SK-N-DZ (cell line): ENCODE measurements at regions not wholly inside any gene's neighbourhood (a gene's known extent, or its start where the extent isn't known, plus 50 kb on each side); places are given as distances from the start of the nearest gene placed in this dataset.

ENCODE experiments used
- DNase-seq: peaks from one replicate; pipeline ENCODE4 v3.0.0-alpha.2; 2015; ENCODE audit warnings: low spot score
- small RNA-seq, 2 experiments: library from RNA; depleted of rRNA; stranded (forward); fragments of <200 nt; gene quantifications; one replicate each; pipeline ENCODE3, GENCODE V24; 2014

DNA sequence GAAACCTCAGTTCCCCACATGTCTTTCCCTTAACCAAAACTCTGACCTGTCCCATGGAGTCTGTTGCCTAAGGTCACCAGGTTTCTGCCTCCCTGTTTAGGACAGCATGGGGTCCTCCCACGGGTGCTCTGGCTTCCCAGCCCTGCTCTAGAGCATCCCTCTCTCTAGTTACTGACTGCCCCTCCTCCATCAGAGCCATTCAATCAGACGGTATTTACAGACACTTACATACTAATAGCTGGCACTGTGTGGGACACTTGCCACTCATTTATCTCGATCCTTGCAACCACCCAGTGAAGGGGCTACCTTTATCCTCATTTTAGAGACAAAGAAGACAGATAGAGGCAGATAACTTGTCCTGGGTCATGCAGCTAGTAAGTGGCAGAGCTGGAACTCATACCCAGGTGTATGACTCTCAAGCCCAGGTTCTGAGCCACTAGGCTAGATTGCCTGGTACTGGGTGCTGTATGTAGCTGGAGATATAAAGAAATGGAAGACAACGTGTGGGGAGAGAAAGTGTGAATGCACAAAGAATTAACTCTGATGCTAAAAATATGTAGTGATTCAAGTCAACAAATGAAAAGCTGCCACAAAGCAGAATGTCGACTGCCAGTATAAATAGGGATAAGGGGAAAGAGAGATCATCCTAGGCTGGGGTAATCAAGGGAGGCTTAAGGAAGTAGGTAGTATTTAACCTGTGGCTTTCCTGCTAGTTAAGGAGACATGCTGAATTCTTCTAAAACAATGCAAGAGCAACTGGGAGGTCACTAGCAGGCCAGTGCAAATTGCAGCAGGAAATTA is 52.5 kb upstream of the PDE8B start:
- no peak for DNase-seq

DNA sequence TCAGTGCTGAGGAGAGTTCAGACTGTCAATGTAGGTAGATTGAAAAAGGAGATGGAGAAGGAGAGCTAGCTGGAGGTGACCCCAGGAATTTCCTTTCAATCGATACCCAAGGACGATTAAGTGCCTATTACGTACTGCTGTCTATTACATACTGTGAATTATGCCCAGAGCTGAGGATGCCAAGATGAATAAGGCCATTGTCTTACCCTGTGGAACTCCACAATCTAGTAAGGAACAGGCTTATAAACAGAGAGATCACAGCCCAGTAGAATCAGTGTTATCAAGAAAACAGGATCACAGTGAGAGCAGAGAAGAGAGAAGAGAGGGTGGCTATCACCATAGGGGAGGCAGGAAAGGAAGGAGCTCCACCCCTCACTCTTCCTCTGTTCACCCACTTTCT is 54.1 kb upstream of the PDE8B start:
- no peak for DNase-seq

DNA sequence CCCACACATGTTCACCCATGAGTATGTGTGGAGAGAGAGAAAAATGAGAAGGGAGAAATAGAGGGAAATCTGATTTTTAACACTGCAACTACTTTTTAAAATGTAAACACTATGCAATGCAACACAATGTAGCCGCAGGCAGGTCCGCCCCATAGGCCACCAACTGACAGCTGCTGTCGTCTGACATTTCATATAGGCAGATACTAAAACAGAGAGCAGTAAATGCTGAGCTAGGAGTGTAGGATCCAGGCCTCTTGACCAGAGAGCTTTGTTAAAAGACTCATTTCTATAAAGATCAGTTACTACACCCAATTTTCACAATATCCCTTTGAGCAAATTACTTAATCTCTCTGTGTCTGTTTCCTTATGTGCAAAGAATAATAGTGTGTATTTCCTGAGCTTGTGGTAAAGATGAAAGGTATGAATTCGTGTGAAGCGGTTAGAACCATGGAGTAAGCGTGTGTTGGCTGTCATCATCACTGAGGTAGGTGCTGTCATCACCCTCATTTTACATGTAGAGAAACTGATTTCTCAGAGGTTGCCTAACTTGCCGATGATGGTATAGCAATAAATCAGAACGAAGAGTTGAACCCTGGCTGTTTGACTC is 55.2 kb upstream of the PDE8B start:
- no peak for DNase-seq

DNA sequence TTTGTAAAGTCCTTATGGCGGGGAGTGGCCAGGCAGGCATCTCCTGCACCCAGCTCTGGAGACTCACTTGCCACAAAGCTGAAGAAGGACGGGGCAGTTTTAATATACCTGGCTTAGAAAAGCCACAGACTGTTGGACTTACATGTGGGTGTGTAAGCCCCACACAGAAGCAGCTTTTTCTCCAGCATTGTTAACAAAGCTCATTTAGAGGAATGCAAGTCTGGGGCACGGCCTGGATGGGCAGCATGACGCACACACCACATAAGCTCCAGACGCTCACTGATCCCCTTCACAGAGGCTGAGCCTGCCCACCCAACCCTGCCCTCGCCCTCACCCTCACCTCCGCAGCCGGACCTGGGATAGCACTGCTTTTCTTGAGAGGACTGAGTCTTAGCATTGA is 58.0 kb upstream of the PDE8B start:
- DNase-seq, result no peak

DNA sequence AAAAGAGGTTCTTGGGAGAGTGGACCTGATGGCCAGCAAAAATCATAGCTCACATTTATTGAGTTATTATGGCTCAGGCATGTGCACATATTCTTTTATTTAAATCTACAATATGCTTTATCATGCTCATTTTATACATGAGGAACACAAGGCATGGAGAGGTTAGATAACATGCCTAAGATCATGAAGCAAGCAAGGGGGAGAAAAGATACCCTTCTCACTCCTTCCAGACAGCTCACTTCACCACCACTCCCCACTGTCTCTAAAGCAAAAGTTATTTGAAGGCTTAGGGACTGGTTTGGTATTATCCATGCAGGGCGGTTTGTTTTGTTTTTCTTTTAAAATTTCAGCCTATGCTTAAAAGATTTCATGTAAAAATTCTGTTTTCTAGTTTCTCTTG is 59.0 kb upstream of the PDE8B start:
- no peak for DNase-seq

DNA sequence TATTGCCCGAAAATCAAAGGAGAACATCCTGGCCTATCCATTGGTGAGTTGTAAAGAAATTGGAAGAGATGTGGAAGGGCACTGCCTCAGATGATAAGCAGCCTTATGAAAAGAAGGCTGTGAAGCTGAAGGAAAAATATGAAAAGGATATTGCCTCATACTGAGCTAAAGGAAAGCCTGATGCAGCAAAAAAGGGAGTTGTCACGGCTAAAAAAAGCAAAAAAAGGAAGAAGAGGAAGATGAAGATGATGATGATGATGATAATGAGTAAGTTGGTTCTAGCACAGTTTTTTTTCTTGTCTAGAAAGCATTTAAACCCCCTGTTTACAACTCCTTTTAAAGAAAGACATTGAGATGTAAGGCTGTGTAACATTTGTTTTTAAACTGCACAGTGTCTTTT is 59.8 kb upstream of the ZBED3 start:
- no peak for DNase-seq

DNA sequence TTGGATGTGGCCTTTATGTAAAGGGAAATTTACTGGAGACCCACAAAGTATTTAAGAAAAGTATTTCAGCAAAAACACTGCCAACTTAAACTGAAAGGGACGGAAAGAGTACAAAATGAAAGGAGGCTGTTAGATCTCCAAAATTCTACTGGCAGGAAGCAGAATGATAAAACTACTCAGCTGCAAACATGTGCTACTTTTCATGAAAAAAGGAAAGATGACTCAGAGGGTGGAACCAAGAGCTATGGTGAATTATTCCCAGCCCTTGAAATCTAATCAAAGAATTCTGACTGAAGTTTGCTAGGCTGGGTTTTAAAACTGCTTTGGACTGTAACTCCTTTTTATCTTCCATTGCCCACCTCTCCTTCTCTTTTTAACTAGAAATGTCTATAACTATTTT is 58.6 kb upstream of the ZBED3 start:
- no peak for DNase-seq

DNA sequence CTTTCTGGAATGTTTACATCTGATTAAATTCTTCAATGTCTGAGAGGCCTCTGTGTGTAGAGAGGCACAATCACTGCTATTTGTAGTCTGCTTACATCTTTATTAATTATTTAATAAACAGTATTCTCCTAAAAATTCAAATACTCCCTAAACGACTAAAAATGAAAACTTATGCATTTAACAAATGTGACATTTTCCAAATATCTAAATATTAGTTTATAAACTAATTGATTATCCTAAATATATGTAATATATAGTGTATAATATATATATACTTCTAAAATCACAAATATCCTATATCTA is 57.7 kb upstream of the ZBED3 start:
- DNase-seq, result no peak

DNA sequence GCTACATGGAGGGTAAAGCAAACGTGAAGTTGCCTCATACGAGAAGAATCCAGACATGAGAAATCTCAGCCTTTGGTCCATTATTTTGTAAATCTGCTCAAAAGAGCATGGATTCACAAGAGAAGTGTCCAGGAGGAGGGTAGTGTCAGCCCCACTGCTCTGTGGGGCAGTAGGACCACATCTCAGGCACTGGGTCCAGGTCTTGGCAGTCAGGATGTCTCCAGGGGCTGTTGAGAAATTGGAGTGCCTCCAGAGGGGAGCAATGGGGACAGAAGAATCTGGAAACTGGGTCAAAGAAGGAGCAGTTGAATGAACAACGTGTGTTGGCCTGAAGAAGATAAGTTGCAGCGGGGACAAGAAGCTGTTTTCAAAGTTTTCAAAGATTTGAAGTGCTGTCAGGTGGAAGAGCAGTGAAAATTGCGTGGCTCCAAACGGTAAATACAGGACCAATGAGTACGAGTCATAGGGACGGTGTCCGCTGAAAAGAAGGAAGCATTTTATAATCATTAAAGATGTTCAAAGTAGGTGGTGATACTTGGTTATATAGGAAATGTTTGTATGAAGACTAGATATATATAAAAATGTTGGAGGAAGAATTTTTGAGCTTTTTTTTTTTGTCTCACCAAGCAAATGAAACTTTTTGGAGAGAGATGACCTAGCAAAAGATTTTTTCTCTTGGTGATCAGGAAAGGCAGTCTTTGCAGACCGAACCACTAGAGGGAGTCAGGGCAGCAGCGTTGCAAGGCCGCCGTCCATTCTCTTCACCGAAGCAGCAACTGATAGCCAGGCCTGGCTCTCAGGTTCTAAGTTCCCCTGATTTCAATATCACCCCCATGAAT is 57.1 kb upstream of the ZBED3 start:
- DNase-seq, result peak; percentile 59

DNA sequence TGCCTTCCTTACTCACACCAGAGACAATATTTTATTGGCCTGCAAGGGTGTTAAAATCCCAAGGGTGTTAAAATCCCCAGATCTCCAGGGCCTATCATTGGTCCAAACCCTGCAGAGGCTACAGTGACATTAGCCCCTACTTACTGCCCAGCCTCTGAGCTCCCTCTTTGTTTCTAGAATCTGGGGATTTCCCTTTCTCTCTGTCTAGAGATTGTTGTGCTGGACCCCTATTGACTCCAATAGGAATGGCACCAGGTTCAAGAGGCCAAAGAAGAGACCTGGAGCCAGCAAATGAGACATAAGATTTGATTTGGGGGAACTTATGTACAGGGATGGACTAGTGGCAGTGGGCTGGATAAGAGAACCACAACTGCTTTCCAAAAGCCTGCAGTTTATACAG is 53.3 kb upstream of the ZBED3 start:
- no peak for DNase-seq

DNA sequence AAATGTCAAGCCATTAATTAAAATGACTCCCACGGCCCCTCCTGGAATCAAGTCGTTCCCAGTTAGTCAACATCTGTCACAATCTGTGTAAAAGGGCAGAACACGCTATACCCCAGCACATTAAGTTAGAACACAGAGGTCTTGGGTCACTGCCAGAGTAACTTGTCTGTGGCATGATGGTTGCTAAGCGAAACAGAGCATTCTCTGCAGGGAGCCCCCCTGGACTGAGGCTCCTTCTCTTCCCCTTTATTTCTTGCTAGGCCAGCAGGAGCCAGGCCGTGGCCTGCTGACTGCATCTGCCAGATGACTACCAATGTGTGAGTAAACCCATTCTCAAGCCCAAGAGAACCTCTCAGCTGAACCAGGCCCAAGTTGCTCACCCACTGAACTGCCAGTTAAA is 51.9 kb upstream of the ZBED3 start:
- DNase-seq, result no peak

Small RNA genes in the stretch of these regions (small RNA-seq; reads per million reads assigned to genes)
- gene HMGB1P35, result 0 reads per million in 2 experiments
